Panc1 (cell line): ENCODE measurements at regions not wholly inside any gene's neighbourhood (a gene's known extent, or its start where the extent isn't known, plus 50 kb on each side); places are given as distances from the start of the nearest gene placed in this dataset.

Source experiments
- CTCF ChIP-seq: fragments of 450-650 bp; IDR thresholded peaks from 2 replicates; pipeline ENCODE4 v1.5.1; 2017; ENCODE audit warnings: mild to moderate bottlenecking
- POLR2AphosphoS5 ChIP-seq: IDR thresholded peaks from 2 replicates; pipeline ENCODE4 v1.6.1; 2012; ENCODE audit warnings: mild to moderate bottlenecking, low read depth, low read length, moderate library complexity
- REST ChIP-seq, 2 experiments: IDR thresholded peaks; 2 replicates each; pipeline ENCODE4 v1.6.1; 2011 to 2012; ENCODE audit warnings: low read depth in 2 of 2, control low read depth in 1 of 2, low read length in 1 of 2, mild to moderate bottlenecking in 1 of 2, moderate library complexity in 1 of 2; ENCODE audit not compliant: insufficient read depth in 1 of 2
- SIN3A ChIP-seq: IDR thresholded peaks from 2 replicates; pipeline ENCODE4 v1.6.1; 2012; ENCODE audit warnings: low read depth, mild to moderate bottlenecking, low read length, moderate library complexity, borderline replicate concordance; ENCODE audit not compliant: insufficient read depth
- TCF7L2 ChIP-seq: IDR thresholded peaks from 2 replicates; pipeline ENCODE4 v1.6.1; 2011; ENCODE audit warnings: mild to moderate bottlenecking, low read depth, low read length, inconsistent platforms

- TF ChIP-seq CTCF (no peak), POLR2AphosphoS5 (no peak), TCF7L2 (no peak), SIN3A (no peak), REST (IDR thresholded peaks at IDR 0.05; ENCODE audit: insufficient read depth in 1 of 2, low read depth in 2 of 2, low read length in 1 of 2) (no peak)
Observed at GRCh38 chr20:5663396-5663795, 52.6 kb upstream of the GPCPD1 start.
